GF-D8 (cell line): ENCODE measurements at regions not wholly inside any gene's neighbourhood (a gene's known extent, or its start where the extent isn't known, plus 50 kb on each side); places are given as distances from the start of the nearest gene placed in this dataset.

Source experiments
- DNase-seq: peaks from one replicate; lab custom pipeline; 2025; lab: John Stamatoyannopoulos, UW

GRCh38 chr1:43008115-43009060, 49.7 kb upstream of the SLC2A1 start:
- DNase-seq, result no peak
